NCI-H2107 treated with DMSO at 0.1 percent for 48 hours (cell line): ENCODE measurements at regions not wholly inside any gene's neighbourhood (a gene's known extent, or its start where the extent isn't known, plus 50 kb on each side); places are given as distances from the start of the nearest gene placed in this dataset.
"Not testable (repeated sequence)": the region's sequence is repeated elsewhere in the genome, so short reads cannot be mapped to it uniquely, and the experiment has no call there.

Experiments
- DNase-seq: peaks from one replicate; lab custom pipeline; 2025; ENCODE audit not compliant: unreplicated experiment; lab: John Stamatoyannopoulos, UW

DNA sequence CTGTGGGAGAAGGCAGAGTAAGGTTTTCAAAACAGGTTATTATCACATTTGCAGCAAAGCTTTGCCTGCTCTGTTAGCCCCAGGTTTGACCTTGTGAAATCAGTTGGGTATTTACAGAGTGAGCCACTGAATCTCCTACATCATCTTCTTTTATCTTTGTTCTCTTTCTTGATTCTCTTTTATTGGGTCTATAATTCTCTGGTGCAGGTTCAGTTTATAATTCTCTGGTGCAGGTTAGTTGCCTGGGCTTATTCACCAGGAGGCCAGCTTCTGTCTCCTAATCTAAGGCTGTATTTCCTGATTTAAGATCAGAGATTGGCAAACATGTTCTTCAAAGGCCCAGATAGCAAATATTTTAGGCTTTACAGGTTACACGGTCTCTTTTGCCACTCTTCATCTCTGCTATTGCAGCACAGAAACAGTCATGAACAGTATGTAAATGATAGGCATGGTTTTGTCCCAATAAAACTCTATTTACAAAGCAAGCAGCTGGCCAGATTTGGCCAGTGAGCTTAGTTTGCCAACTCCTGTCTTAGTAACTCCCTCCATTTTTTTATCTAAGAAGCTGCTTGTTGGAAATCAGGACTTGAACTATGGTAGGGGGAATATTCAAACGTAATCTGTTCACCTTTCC lies 205.0 kb upstream of the RIMS1 start:
- no peak for DNase-seq

DNA sequence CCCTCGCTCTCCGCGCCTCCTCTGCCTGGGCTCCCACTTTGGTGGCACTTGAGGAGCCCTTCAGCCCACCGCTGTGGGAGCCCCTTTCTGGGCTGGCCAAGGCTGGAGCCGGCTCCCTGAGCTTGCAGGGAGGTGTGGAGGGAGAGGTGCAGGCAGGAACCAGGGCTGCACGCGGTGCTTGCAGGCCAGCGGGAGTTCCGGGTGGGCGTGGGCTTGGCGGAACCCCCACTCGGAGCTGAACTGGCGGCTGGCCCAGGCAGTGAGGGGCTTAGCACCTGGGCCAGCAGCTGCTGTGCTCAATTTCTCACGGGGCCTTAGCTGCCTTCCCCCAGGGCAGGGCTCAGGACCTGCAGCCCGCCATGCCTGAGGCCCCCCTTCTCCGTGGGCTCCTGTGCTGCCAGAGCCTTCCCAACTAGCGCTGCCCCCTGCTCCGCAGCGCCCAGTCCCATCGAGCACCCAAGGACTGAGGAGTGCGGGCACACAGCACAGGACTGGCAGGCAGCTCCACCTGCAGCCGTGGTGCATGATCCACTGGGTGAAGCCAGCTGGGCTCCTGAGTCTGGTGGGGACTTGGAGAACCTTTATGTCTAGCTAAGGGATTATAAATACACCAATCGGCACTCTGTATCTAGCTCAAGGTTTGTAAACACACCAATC lies 200.2 kb upstream of the RIMS1 start:
- not testable (repeated sequence) for DNase-seq

DNA sequence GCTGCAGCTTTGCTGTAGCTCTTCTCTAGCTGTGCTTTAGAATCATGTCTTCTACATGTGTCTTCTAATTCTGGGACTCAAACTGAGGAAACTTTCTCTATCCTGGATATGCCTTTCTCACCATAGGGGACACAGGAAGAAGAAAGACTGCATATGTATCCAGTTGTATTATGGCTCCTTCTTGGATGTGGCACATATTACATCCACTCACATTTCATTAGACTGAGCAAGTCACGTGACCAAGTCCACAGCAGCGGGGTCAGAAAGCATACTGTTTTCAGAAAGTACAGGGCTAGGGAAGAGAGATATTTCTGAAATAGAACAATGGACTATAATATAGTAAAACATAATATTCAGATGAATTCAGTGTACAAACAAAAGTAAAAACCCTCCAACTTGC lies 187.6 kb upstream of the RIMS1 start:
- DNase-seq: no peak

DNA sequence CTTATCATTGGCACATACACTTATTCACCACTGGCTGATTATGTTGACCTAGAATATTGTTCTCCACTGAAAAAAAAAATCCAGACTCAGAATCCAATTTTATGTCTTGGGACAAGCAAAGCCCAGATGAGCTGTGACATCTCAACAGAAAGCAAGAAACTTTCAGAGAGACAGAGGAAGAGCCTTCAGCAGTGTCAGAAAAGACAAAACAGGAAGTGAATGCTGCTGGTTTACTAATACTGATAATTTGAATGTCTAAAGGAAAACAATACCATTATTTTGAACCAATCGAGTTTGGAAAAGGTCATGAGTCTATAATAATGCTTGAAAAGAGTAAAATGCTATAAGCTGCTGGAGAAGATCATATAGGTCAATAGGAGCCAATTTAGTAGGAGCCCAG lies 179.8 kb upstream of the RIMS1 start:
- no peak for DNase-seq

DNA sequence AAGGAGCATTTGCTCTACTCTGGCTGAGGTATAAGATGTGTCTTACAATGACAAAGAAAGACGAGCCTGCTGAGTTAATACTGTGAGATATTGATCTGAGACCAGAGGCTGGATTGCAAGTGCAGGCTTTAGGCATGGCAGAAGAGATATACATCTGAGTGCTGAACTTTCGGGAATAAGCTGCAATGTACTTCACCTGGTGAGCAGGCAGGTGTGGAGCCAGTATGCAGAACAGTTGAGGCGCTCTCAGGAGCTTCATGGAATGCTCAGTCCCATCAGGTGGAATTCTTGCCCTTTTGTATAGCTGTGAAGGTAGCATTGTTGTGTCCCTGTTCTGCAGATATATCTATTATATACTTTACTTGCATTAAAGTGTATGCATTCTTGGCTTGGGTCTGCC lies 179.3 kb upstream of the RIMS1 start:
- DNase-seq: no peak

DNA sequence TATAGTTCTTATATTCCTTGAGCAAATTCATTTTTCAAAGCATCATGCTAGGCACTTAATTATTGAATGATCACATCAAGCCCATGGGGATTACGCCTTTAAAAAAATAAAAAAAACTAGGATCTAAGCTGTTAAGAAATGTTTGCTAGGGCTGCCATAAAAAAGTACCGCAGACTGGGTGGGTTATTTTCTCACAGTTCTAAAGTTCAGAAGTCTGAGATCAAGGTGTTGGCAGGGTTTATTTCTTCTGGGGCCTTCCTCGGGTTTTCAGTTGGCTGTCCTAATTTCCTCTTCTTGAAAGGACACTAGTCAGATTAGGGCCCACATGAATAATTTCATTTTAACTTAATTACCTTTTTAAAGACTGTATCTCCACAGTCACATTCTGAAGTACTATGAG lies 165.6 kb upstream of the RIMS1 start:
- DNase-seq: no peak

DNA sequence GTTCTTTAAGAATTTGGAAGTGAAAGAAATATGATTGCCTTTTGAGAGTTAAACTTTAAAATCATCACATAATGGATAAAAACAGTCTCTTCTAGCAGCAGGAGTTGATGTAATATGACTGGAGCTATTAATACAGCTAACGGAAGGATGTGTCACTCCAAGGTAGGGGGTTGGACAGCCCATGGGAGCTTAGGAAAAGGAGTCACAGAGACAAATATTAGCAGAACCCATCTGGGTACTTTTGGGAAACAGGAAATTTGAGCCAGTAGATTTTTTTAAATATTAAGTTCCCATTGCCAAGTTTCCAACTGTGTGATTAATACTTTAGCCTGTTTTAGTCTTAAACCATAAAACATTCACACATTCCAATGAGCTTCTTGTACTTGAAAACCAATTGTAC lies 164.7 kb upstream of the RIMS1 start:
- DNase-seq: no peak

DNA sequence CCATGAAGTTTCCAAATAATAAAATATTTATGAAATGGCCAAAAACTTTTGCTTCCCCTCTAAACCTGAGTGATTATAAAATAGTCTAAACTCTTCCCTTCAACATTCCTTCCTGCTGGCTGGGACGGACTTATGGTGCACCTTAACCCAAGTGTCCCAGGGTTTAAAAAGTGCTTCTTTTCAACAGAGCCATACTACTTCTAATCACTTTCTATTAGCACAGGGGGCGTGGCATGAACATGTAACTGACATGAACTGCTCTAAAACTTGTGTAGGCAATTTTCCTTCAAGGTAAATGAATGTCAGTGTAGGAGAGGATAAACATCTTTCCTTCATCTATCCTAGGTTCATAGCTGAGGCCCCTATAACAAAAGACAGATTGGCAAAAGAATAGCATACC lies 163.6 kb upstream of the RIMS1 start:
- no peak for DNase-seq

DNA sequence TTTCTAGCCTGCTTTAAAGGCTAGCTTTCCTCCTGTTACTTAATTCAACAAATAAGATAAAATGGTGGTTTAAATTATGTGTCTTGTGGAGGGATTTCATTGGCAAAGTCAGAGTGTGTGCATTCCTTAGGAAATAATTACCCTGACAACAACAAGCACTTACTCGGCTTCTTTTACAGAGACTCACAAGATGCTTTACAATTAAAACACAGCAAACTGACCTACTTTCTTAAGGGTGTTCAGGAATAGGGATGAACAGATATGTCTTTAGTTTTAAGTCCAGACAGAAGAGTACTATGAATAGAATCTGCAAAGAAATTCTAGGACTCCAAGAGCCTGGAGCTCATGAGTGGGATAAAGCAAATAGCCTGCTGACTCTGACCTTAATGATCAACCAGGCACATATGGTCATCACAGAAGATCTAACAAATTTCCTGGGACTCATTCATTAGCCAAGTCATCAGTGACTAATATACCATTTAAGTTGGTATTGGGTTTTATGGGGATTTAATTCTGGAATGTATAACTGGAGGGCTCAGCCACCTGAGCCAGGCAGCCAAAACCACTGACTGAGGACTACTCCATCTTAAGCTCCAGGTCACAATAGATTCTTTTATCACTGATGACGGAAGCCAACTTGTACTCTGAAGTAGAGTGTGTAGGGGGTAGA lies 161.8 kb upstream of the RIMS1 start:
- DNase-seq: no peak

DNA sequence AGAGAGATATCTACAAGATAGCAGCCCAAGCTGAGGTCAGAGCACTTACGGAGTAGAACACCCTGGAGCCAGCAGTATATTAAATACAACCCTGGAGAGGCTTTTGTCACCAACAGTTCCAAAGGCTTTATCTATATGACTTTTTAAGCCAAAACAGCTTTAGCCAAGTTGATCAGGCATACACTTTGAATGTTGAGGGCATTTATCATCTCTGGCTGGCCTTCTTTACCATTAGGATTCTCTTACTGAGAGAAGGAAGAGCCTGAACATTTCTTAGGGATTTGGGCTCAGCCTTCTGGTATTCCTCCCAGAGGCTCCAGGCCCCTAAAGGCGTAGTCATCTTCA lies 161.3 kb upstream of the RIMS1 start:
- DNase-seq: no peak

DNA sequence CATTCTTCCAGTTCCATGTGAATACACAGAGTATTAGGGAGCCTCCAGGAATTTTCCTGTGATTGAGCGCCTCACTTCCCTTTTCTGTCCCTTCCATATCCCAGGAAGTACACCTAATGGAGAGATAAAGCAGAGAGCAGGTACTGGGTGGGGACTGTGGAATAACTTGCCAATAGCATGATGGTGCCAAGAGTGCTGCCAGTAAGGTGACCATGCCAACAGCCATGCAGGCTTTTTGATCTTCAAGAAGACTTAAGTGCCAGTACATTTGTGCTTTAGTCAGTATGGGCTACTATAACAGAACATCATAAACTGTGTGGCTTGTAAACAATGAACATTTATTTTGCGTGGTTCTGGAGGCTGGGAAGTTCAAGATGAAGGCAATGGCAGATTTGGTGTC lies 160.2 kb upstream of the RIMS1 start:
- DNase-seq: no peak

DNA sequence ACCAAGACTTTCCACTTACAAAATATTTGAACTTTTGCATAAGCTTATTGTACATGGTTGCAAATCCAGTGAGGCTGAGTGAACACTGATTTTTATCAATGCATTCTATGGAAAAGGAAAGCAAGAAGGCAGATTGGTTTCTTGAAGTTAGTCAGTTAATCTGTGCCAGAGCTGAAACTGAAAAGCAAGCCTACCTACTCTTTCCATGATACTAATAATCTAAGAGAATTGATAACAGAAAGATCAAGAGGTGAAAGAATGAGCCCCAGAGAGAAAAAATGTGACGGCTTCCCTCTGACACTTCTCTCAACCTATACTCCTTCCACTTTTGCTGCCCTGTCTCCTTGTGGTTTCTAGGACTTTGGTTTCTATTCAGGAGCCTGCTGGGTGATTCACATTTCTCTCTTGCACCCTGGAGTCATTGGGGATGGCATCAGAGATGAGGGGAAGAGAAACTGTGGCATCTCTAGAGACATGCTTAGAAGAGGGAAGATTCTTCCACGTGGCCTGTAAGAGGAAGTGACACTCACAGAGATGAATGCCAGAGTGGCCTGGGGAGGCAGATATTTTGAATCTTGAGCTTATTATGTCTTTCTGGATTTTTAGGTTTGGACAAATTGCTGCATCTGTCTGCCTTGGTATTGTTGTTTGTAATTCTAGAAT lies 158.6 kb upstream of the RIMS1 start:
- DNase-seq: no peak

DNA sequence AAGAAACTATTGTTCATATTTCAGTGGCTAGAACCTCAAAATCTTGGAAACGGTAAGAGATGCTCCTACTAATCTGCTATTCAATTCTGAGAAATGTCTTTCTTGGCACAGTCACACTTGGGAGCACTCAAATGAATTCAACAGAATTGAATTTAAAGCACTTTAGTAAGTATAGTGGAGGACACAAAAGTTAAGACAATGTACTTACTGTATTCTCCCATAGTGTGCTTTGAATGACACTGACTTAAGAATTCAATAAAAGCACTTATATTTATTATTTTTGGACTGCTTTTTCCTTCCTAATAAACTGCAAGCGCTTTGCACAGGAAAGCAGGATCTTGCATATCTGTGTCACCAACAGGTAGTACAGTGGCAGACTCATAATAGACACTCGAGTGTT lies 156.1 kb upstream of the RIMS1 start:
- DNase-seq: no peak

DNA sequence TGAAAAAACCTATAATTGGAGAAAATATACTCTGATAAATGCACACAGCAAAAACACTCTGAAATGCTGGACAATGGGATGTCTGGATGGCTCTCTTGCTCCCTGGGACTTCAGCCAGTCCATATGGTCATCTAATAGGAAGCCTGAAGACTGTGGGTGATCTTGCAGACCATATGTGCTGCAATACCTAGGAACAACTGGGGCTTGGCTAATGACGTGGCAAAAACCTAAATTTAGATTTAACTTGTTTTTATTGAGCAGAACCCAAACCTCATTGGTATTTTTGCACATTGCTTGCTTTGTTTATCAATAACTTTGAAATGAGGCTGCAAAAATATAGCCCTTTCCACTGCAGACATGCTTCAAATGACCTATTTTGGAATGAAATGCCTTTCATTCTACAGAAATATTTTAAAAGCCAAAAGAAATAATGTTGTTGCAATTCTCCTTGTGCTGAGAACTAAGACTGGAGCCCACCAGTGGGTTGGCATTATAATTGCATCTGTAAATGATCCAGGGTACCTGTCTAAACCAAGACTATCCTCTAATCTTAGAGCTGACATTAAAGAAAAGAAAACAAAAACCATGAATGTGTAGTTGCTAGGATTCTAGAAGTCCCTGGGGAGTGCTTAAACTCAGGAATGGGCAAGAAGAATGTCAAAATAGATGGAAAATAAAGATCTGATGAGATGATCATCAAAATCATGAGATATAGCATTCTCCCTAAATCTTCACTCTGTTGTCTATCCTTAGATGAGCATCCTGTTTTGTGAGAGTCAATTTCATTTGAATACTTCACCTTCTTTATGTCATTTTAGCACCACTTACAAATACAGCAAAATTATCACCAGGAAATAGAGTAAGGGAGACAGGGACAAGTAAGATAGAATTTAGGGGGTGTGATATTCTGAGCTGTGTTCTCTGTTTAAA lies 152.1 kb upstream of the RIMS1 start:
- no peak for DNase-seq

DNA sequence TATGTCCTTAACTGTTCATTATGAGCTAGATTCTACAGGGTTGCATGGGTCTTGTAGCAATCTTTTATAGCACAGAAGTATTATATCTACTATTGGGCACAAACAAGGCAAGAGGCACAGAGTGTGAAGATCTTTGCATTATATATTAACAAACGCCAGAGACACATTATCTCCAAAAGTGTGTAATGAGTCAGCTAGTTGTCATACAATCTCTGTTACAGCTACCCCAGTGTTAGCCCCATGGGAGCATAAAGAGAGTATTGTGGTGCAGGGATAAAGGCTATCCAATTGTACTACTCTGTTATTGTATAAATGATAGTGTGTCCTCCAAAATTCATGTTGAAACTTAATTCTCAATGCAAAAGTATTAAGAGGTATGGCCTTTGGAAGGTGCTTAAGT lies 148.4 kb upstream of the RIMS1 start:
- no peak for DNase-seq

DNA sequence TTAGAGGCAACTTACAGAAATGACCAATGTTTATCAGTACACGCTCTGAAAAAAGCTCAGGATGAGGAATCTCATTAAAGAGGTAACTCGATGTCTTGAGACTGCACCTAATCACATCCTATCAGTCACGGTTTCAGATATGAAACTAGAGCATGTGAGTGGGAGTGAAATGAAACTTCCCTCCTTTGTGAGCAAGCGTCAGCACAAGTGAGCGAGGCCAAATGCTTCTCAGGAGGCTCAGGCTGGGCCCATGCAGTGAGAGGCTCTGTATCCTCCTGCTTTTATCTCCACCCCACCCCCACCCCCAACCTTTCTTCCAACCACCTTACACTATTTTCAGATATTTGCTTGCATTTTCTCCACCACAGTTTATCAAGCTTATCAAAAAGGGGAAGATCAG lies 140.8 kb upstream of the RIMS1 start:
- DNase-seq: no peak

DNA sequence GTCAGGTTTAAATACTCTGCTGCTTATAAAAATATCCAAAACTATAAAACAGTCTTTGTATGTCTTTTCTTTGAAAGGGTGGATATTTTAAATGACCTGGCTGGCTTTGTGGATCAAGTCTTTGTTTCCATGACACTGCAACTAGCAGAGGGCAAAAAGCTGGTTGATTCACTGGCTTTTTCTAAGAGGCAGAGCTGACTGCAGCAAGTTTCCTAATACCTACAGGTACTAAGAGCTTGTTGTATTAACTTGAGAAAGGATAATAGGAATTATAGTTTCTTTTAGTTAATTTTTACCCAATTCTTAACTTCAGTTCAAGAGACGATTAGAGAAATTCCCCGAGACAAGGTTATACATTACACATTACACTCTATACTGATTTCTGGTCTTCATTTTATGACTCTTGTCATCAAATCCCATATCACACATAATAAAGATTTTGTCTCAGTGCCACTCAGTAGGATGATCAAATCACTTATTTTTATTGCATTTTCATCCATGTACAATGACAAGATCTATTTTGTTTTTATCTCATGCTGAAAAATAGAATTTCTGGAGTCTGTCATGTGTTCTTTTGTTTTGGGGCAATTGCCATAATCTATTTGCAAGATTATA lies 120.1 kb upstream of the RIMS1 start:
- DNase-seq: no peak

DNA sequence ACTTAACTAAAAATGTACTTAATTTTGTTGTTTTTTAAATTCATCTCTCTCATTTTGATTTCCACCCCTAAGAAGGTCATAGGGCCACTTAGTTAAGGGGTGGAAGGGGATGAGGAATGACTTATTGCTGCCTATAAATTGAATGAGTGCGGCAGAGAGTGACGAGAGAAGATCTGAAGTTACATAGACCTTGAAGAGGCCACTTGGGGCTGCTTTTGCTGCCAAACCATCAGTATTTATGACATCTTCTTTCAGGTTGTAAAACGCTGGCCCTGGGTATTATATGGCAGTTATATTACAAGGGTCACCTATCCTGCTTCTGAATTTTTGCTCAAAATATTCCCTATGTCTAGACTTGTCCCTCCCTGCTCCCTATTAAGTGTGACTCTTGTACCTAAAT lies 119.6 kb upstream of the RIMS1 start:
- DNase-seq: no peak

DNA sequence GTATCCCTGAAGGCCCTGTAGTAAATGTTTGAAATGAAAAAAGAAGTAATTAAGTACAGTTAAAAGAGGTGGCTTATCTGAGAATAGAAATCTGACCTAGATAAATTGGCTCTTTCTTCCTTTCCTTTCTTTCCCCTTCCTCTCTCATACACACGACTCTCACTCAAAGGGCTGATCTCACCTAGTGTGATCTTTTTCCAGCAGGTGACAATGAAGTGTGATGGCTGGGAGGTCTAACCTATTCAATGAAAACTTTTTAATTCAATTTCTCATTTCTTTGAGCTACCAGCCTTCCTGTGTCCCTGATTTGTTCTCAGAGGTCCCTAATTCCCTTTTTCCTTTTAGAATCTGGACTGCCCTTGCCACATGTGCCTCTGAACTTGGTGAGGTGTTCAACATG lies 118.0 kb upstream of the RIMS1 start:
- DNase-seq: no peak

DNA sequence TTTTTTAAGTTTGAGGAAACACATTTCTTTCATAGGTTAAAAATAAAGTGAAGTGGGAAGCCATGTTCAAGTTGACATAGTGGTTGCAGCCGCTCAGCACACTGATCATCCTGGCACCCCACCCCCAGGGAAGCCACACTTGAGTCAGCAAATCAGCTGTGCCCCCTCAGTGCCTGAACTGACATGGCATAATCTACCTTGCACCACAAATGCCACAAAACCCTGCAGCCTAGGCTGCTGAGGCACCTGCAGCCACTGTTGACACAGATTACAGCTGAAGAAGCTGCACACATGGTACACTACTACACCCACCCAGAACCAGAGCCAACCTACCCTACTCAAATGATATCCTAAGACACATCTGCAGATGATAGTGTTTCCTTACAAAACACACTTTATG lies 77.5 kb upstream of the RIMS1 start:
- DNase-seq: no peak

DNA sequence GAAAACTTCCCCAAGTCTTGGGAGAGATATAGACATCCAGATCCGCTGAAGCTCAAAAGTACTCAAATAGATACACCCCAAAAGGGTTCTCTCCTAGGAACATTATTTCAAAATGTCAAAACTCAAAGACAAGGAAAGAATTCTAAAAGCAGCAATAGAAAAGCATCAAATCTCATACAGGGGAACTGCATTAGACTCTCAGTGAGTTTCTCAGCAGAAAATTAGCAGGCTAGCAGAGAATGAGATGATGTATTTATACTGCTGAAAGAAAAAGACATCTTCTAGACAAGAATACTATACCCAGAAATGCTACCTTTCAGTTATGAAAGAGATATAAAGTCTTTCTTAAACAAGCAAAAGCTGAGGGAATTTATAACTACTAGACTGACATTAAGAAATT lies 75.5 kb upstream of the RIMS1 start:
- no peak for DNase-seq
